Kidney (tissue), 13 donors: ENCODE measurements at regions not wholly inside any gene's neighbourhood (a gene's known extent, or its start where the extent isn't known, plus 50 kb on each side); places are given as distances from the start of the nearest gene placed in this dataset.

Source experiments
- DNase-seq, 5 donors: peaks; one replicate each; pipeline ENCODE4 v3.0.0-alpha.2; 2013 to 2020
- FAIRE-seq: peaks from 2 replicates; lab custom pipeline; 2012; peaks lifted over from hg19 to GRCh38; lab: Jason Lieb, UNC
- H3K27ac ChIP-seq, 2 donors: one replicate each; pipeline ENCODE4 v1.7.0; 2013; ENCODE audit warnings: low read depth in 2 of 2, low read length in 2 of 2, inconsistent platforms in 1 of 2
- H3K27me3 ChIP-seq: one replicate; pipeline ENCODE4 v1.7.1; 2013; ENCODE audit warnings: low read length, inconsistent platforms; ENCODE audit not compliant: control insufficient read depth, insufficient read depth
- H3K36me3 ChIP-seq, 3 donors: one replicate each; pipeline versions ENCODE4 v1.7.0 to v1.7.1; 2013; ENCODE audit warnings: low read length in 3 of 3, control low read depth in 1 of 3, inconsistent platforms in 1 of 3; ENCODE audit not compliant: insufficient read depth in 3 of 3, control insufficient read depth in 2 of 3
- H3K4me1 ChIP-seq, 3 donors: one replicate each; pipeline versions ENCODE4 v1.7.0 to v1.7.1; 2013; ENCODE audit warnings: low read length in 3 of 3, inconsistent platforms in 1 of 3, low read depth in 1 of 3; ENCODE audit not compliant: control insufficient read depth in 2 of 3, insufficient read depth in 2 of 3
- H3K4me3 ChIP-seq, 3 donors: one replicate each; pipeline versions ENCODE4 v1.7.0 to v1.8.1; 2013; ENCODE audit warnings: low read length in 3 of 3, control low read depth in 1 of 3, inconsistent platforms in 1 of 3
- H3K9ac ChIP-seq, 3 donors: one replicate each; pipeline versions ENCODE4 v1.7.0 to v1.7.1; 2013; ENCODE audit warnings: low read length in 3 of 3, control low read depth in 1 of 3, inconsistent platforms in 1 of 3
- H3K9me3 ChIP-seq, 3 donors: one replicate each; pipeline versions ENCODE4 v1.7.0 to v1.7.1; 2013; ENCODE audit warnings: low read length in 3 of 3, control low read depth in 1 of 3, inconsistent platforms in 1 of 3; ENCODE audit not compliant: control insufficient read depth in 2 of 3, insufficient read depth in 1 of 3
- CTCF ChIP-seq: IDR thresholded peaks from 3 replicates; pipeline ENCODE4 v1.5.1; 2012; ENCODE audit warnings: mild to moderate bottlenecking, moderate library complexity, borderline replicate concordance; ENCODE audit not compliant: insufficient read depth; ENCODE audit errors: extremely low read depth
- intact Hi-C: fragments of 100-400 bp; cut with DNase I; formaldehyde crosslinking; loops from one replicate; pipeline ENCODE4 v1.11.1; 2022
- donor health status: control.
- donor health status: control.
- donor health status: control.
- donor health status: control.
- donor health status: control.
- donor health status: DM: yes; HTN: yes; CAD: no.
- donor health status: Normal renal cell carcinoma (clear cell type).

GRCh38 chr13:80141123-80141849, 199.6 kb downstream of the SPRY2 start:
- peak overlapping the region in 1 of 2 donors; percentile 20 for H3K27ac ChIP-seq
- peak in 4 of 5 donors; percentile 32 to 82 (median 46) for DNase-seq
- no peak for TF ChIP-seq CTCF

GRCh38 chr13:80140685-80141084, 200.2 kb downstream of the SPRY2 start:
- TF ChIP-seq CTCF: no peak
- no peaks in the 10 kb centered on the region for H3K9me3 ChIP-seq
- H3K36me3 ChIP-seq: no peaks in the 10 kb centered on the region
- H3K4me1 ChIP-seq: peaks cover 0 to 2% (median 0%) of the 10 kb centered on the region in 3 donors
- intact Hi-C loops: no loop called here
- no peaks in the 10 kb centered on the region for H3K27me3 ChIP-seq
- peak overlapping the region in 1 of 2 donors; percentile 20 for H3K27ac ChIP-seq
- FAIRE-seq: no peak
- H3K4me3 ChIP-seq: peak overlapping the region in 1 of 3 donors; percentile 2
- H3K9ac ChIP-seq: no peak overlapping the region
- no peak for DNase-seq

More at GRCh38 chr13:80141123-80141849, 199.6 kb downstream of the SPRY2 start:
- H3K4me3 ChIP-seq: peak overlapping the region in 1 of 3 donors; percentile 2
- H3K4me1 ChIP-seq: peaks cover 0 to 2% (median 0%) of the 10 kb centered on the region in 3 donors
- H3K9ac ChIP-seq: no peak overlapping the region
- no peaks in the 10 kb centered on the region for H3K9me3 ChIP-seq
- intact Hi-C loops: no loop called here
- no peaks in the 10 kb centered on the region for H3K27me3 ChIP-seq
- no peak for FAIRE-seq
- H3K36me3 ChIP-seq: no peaks in the 10 kb centered on the region

GRCh38 chr13:80139196-80139595, 201.7 kb downstream of the SPRY2 start:
- FAIRE-seq (no peak), DNase-seq (no peak)
- intact Hi-C loops: no loop called here
- Histone ChIP-seq H3K27me3 (no peaks in the 10 kb centered on the region), H3K9me3 (no peaks in the 10 kb centered on the region), H3K36me3 (no peaks in the 10 kb centered on the region), H3K4me1 (no peaks in the 10 kb centered on the region), H3K27ac (no peak overlapping the region), H3K4me3 (no peak overlapping the region), H3K9ac (no peak overlapping the region)
- TF ChIP-seq CTCF: no peak
